WI38 (cell line): ENCODE measurements at regions not wholly inside any gene's neighbourhood (a gene's known extent, or its start where the extent isn't known, plus 50 kb on each side); places are given as distances from the start of the nearest gene placed in this dataset.

Experiments used
- H3K4me3 ChIP-seq: 2 replicates; pipeline ENCODE4 v1.5.1; 2011; ENCODE audit warnings: low read depth, mild to moderate bottlenecking, control low read depth, low read length
- CTCF ChIP-seq: IDR thresholded peaks from 2 replicates; pipeline ENCODE4 v1.5.1; 2012; ENCODE audit warnings: low read depth, mild to moderate bottlenecking, control low read depth, low read length

GRCh38 chr2:47269316-47270232 is 93.3 kb upstream of the CALM2 start:
- no peak overlapping the region for H3K4me3 ChIP-seq
- no peak for TF ChIP-seq CTCF

- no peak overlapping the region for H3K4me3 ChIP-seq
- no peak for TF ChIP-seq CTCF
Measured at GRCh38 chr2:47267711-47268086, 91.4 kb upstream of the CALM2 start.

GRCh38 chr2:47266939-47267710 is 90.8 kb upstream of the CALM2 start:
- TF ChIP-seq CTCF: no peak
- H3K4me3 ChIP-seq: no peak overlapping the region

- H3K4me3 ChIP-seq: no peak overlapping the region
- TF ChIP-seq CTCF: no peak
Measured at GRCh38 chr2:47265751-47266231, 89.5 kb upstream of the CALM2 start.

- no peak overlapping the region for H3K4me3 ChIP-seq
- TF ChIP-seq CTCF: no peak
Measured at GRCh38 chr2:47265158-47265557, 88.8 kb upstream of the CALM2 start.

GRCh38 chr2:47264686-47265085 is 88.4 kb upstream of the CALM2 start:
- H3K4me3 ChIP-seq: no peak overlapping the region
- no peak for TF ChIP-seq CTCF

GRCh38 chr2:47264143-47264542 is 87.8 kb upstream of the CALM2 start:
- no peak for TF ChIP-seq CTCF

More at GRCh38 chr2:47264143-47264542, 87.8 kb upstream of the CALM2 start:
- no peak overlapping the region for H3K4me3 ChIP-seq
